ENCODE measurements at regions not wholly inside any gene's neighbourhood (a gene's known extent, or its start where the extent isn't known, plus 50 kb on each side); places are given as distances from the start of the nearest gene placed in this dataset.

GRCh38 chr12:97299847-97300246 is 162.8 kb upstream of the RMST start (continued):
- TF ChIP-seq TRIM22 (IDR thresholded peaks at IDR 0.05), result no peak
- TF ChIP-seq RNF2 (conservative IDR thresholded peaks at IDR 0.05; ENCODE audit: low read depth), result no peak
- no peak for TF ChIP-seq ZNF800 (CRISPR knock-in tag; IDR thresholded peaks at IDR 0.05)
- TF ChIP-seq ZNF781 (CRISPR knock-in tag; IDR thresholded peaks at IDR 0.05; ENCODE audit: borderline replicate concordance, not compliant biosample characterization), result no peak
- TF ChIP-seq ZNF263 (CRISPR knock-in tag; IDR thresholded peaks at IDR 0.05), result no peak
- peak; percentile 93 for TF ChIP-seq SIX4 (CRISPR knock-in tag; IDR thresholded peaks at IDR 0.05)
- no peak for TF ChIP-seq RAD21 (CRISPR knock-in tag; IDR thresholded peaks at IDR 0.05)
- no peak for TF ChIP-seq RFX5 (IDR thresholded peaks at IDR 0.05; ENCODE audit: low read depth, low read length)
- TF ChIP-seq FOXJ3 (CRISPR knock-in tag; IDR thresholded peaks at IDR 0.05; ENCODE audit: borderline replicate concordance), result peak; percentile 80; the same call in 1 of the 2 replicates
- no peak for TF ChIP-seq PAF1 (CRISPR knock-in tag; IDR thresholded peaks at IDR 0.05)
- TF ChIP-seq FOXA3 (CRISPR knock-in tag; IDR thresholded peaks at IDR 0.05), result no peak
- TF ChIP-seq ZXDC (CRISPR knock-in tag; IDR thresholded peaks at IDR 0.05), result no peak
- TF ChIP-seq EEA1 (CRISPR knock-in tag; IDR thresholded peaks at IDR 0.05; ENCODE audit: borderline replicate concordance), result no peak
- no peak for TF ChIP-seq TMF1 (CRISPR knock-in tag; IDR thresholded peaks at IDR 0.05; ENCODE audit: low read depth)
- no peak for TF ChIP-seq ZNF264 (CRISPR knock-in tag; IDR thresholded peaks at IDR 0.05)
- TF ChIP-seq PREB (CRISPR knock-in tag; IDR thresholded peaks at IDR 0.05), result no peak
- no peak for TF ChIP-seq KLF11 (CRISPR knock-in tag; IDR thresholded peaks at IDR 0.05)
- no peak for TF ChIP-seq ZSCAN21 (CRISPR knock-in tag; IDR thresholded peaks at IDR 0.05; ENCODE audit: borderline replicate concordance)
- no peak for TF ChIP-seq HDAC2 (CRISPR knock-in tag; IDR thresholded peaks at IDR 0.05)
- TF ChIP-seq GFI1 (CRISPR knock-in tag; IDR thresholded peaks at IDR 0.05; ENCODE audit: borderline replicate concordance), result no peak
- no peak for TF ChIP-seq NR2F2 (IDR thresholded peaks at IDR 0.05; ENCODE audit: borderline replicate concordance, low read depth)
- TF ChIP-seq GLI4 (CRISPR knock-in tag; IDR thresholded peaks at IDR 0.05; ENCODE audit: borderline replicate concordance), result no peak
- no peak for TF ChIP-seq ZMYM3 (CRISPR knock-in tag; IDR thresholded peaks at IDR 0.05)
- TF ChIP-seq CHCHD3 (CRISPR knock-in tag; IDR thresholded peaks at IDR 0.05), result no peak
- no peak for TF ChIP-seq CBX1 (IDR thresholded peaks at IDR 0.05; ENCODE audit: low read depth)
- TF ChIP-seq, protein P1, sequence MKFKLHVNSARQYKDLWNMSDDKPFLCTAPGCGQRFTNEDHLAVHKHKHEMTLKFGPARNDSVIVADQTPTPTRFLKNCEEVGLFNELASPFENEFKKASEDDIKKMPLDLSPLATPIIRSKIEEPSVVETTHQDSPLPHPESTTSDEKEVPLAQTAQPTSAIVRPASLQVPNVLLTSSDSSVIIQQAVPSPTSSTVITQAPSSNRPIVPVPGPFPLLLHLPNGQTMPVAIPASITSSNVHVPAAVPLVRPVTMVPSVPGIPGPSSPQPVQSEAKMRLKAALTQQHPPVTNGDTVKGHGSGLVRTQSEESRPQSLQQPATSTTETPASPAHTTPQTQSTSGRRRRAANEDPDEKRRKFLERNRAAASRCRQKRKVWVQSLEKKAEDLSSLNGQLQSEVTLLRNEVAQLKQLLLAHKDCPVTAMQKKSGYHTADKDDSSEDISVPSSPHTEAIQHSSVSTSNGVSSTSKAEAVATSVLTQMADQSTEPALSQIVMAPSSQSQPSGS (CRISPR knock-in tag; IDR thresholded peaks at IDR 0.05), result peak; percentile 35; the same call in 1 of the 2 replicates
